Stimulated activated memory B cell treated with anti-CD40 and anti-IgM and Interleukin-4, amounts not matched to agents 10 μg/mL and 1 μg/mL and 100 μg/mL, for 72 hours (primary cell): ENCODE measurements at regions not wholly inside any gene's neighbourhood (a gene's known extent, or its start where the extent isn't known, plus 50 kb on each side); places are given as distances from the start of the nearest gene placed in this dataset.
"Not testable (repeated sequence)": the region's sequence is repeated elsewhere in the genome, so short reads cannot be mapped to it uniquely, and the experiment has no call there.

Experiments used
- ATAC-seq: fragments of 150-1000 bp; cut with Tn5 transposase; 2 replicates; pipeline ENCODE4 v1.10.0; 2021
- H3K27ac Mint-ChIP-seq: one replicate; pipeline ENCODE4 v1.8.0; 2022; ENCODE audit warnings: mild to moderate bottlenecking, mixed read lengths
- H3K27me3 Mint-ChIP-seq: one replicate; pipeline ENCODE4 v1.8.0; 2022; ENCODE audit warnings: mixed read lengths
- H3K36me3 Mint-ChIP-seq: one replicate; pipeline ENCODE4 v1.8.0; 2022; ENCODE audit warnings: mixed read lengths
- H3K4me1 Mint-ChIP-seq: one replicate; pipeline ENCODE4 v1.8.0; 2022; ENCODE audit warnings: mixed read lengths
- H3K4me3 Mint-ChIP-seq: one replicate; pipeline ENCODE4 v1.8.0; 2022; ENCODE audit warnings: mild to moderate bottlenecking, moderate library complexity, mixed read lengths
- H3K9me3 Mint-ChIP-seq: one replicate; pipeline ENCODE4 v1.8.0; 2022; ENCODE audit warnings: mixed read lengths

DNA sequence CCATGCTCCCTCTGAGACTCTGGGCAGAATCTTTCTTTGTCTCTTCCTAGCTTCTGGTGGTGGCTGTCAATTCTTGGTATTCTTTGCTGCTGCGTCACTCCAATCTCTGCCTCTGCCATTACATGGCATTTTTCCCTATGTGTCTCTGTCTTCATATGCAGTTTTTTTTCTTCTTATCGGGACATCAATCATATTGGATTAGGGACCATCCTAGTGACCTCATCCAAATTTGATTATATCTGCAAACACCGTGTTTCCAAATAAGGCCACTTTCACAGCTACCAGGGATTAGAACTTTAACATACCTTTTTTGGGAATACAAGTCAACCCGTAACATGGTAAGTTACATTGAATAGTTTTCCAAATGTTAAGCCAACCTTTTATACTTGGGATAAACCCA is 358.2 kb upstream of the FRG2C start:
- H3K27ac Mint-ChIP-seq = no peak overlapping the region
- peaks cover 2% of the 10 kb centered on the region for H3K9me3 Mint-ChIP-seq
- ATAC-seq = no peak
- H3K27me3 Mint-ChIP-seq = no peaks in the 10 kb centered on the region
- H3K4me3 Mint-ChIP-seq = no peak overlapping the region
- H3K36me3 Mint-ChIP-seq = no peaks in the 10 kb centered on the region
- no peaks in the 10 kb centered on the region for H3K4me1 Mint-ChIP-seq

DNA sequence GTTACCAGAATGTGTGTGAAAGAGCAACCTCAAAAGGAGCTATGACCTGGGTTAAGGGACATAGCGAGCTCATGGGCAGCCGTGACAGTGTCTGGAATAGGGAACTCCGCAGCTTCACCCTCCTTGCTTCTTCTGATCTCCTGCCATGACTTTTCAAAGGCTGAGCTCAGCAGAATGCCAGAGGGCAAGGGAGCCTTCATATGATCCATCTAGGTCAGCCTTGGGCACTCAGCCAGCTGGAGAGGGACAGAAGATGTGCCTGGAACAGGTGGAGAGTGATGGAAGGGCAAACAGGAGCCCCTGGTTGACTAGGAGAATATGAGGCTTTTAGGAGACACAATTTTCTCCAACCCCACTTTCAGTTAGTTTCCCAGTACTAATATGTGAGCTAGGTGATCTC is 352.8 kb upstream of the FRG2C start:
- H3K9me3 Mint-ChIP-seq, H3K4me1 Mint-ChIP-seq, H3K27me3 Mint-ChIP-seq, H3K27ac Mint-ChIP-seq, H3K36me3 Mint-ChIP-seq, ATAC-seq, H3K4me3 Mint-ChIP-seq: not testable (repeated sequence)

DNA sequence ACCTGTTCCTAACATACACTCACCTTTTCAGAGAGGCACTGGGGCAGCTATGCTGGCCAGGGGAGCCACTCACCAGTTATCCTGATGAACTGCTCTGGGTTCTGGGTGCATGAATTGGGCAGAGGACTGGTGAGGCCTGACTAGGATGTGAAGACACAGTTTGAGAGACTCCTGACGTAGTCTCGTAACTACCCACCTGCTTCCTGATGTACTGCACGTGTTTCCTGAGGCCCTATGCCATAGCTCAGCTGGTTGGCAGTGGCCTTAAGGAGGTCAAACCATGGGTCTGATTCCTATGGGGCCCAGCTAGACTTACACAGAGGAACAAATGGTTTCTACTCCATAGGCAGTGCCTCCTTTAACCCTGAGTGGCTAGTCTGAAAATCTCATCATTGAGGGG is 351.7 kb upstream of the FRG2C start:
- not testable (repeated sequence) for H3K27me3 Mint-ChIP-seq, H3K9me3 Mint-ChIP-seq, ATAC-seq, H3K4me3 Mint-ChIP-seq, H3K36me3 Mint-ChIP-seq, H3K4me1 Mint-ChIP-seq, H3K27ac Mint-ChIP-seq

DNA sequence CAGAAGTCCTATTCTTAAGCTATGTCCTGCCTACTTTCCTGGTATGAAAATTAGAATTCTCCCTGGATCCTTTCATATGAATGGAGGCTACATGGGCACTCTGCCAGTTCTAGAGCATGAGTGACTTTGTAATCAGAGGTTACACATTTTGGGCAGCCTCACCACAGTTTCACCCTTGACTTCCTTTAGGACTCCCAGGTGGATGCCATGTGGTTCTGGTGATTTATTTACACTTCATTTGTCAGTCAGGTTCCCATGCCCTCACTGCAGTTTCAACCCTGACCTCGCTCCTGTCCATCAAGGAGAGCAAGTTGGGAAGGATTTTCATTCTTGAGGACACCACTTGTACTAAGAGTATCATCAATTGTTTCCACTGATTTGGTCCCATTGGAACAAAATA is 344.4 kb upstream of the FRG2C start:
- H3K27ac Mint-ChIP-seq, H3K27me3 Mint-ChIP-seq, H3K36me3 Mint-ChIP-seq, H3K4me3 Mint-ChIP-seq, H3K4me1 Mint-ChIP-seq, H3K9me3 Mint-ChIP-seq, ATAC-seq: not testable (repeated sequence)

DNA sequence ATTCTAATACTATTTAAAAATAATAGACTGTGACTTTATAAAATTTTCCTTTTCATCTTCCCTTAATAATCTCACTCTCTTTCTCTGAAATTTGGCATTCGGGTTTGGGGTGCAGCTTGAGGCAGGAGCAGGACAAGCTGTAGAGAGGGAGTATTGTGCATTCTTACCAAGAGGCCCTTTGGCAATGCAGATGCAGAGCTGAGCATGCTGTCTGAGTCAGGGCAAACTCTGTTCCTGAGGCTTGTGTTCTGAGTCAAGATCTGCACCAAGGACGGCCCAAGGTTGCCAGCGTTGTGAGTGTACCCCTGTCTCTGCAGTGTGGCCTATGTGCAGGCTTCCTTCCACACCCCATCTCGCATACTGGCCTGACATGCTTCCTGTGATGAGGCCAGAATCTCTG is 343.8 kb upstream of the FRG2C start:
- H3K36me3 Mint-ChIP-seq = no peaks in the 10 kb centered on the region

DNA sequence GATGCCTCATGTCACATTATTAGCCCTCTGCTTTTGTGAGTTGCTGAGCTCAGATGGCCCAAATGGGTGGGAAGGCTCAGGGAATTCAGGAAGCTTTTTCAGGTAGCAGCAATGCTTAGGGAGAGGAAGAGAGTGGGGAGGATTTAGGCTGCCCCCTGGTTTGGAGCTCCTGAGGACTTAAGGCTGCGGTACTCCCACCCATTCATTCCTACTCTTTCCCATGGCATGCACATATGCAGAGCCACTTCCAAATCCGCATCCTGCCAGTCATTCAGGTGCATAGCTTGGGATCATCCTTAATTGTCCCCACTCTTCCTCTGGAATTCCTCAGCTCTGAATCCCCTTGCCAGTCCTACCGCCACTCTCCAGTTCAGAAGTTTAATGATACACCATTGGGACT is 343.1 kb upstream of the FRG2C start:
- no peak overlapping the region for H3K27ac Mint-ChIP-seq
- H3K9me3 Mint-ChIP-seq = no peaks in the 10 kb centered on the region
- H3K4me3 Mint-ChIP-seq = no peak overlapping the region
- no peak for ATAC-seq
- H3K4me1 Mint-ChIP-seq = no peaks in the 10 kb centered on the region
- H3K36me3 Mint-ChIP-seq = no peaks in the 10 kb centered on the region
- no peaks in the 10 kb centered on the region for H3K27me3 Mint-ChIP-seq

More for the DNA sequence above, 343.8 kb upstream of the FRG2C start:
- Mint-ChIP-seq H3K27me3 (no peaks in the 10 kb centered on the region), H3K4me1 (no peaks in the 10 kb centered on the region), H3K27ac (no peak overlapping the region), H3K9me3 (no peaks in the 10 kb centered on the region), H3K4me3 (no peak overlapping the region)
- no peak for ATAC-seq

DNA sequence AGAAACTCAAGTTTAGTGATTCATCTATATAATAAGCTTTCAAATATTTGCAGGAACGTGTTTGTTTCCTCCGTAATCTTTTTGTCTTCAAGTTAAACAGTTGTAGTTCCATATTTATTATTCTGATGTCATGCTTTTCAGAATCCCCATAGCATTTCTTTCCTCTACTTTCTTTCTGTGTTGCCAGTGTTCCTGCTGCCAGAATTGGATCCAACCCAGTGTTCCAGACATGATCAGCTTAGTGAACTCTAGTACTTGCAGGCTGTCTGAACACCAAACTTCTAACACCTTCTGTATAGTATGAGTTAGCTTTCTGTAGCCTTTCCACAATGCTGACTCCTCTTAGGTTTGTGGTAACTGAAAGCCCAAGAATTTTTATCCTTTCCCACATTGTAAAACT is 340.2 kb upstream of the FRG2C start:
- not testable (repeated sequence) for H3K27ac Mint-ChIP-seq, H3K4me1 Mint-ChIP-seq, H3K36me3 Mint-ChIP-seq, ATAC-seq, H3K9me3 Mint-ChIP-seq, H3K4me3 Mint-ChIP-seq
- H3K27me3 Mint-ChIP-seq = peaks cover 16% of the 10 kb centered on the region

DNA sequence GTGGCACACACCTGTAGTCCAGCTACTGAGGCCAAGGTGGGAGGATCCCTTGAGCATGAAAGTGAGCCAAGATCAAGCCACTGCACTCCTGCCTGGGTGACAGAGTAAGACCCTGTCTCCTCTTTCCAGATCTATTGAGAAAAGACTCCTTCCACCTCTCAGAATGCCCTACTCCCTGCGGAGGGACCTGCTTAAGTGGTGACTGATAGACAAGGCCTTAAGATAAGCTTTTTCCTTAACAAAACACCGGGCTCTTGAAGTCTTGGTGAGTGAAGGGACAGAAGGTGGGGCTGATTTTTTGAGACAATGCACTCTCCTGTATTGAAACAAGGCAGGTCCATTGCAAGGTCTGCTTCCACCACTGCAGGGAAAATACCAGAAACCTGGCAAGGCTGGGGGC is 338.4 kb upstream of the FRG2C start:
- no peak for ATAC-seq
- Mint-ChIP-seq H3K27me3 (peaks cover 16% of the 10 kb centered on the region), H3K36me3 (no peaks in the 10 kb centered on the region), H3K4me1 (no peaks in the 10 kb centered on the region), H3K27ac (no peak overlapping the region), H3K4me3 (no peak overlapping the region), H3K9me3 (no peaks in the 10 kb centered on the region)

DNA sequence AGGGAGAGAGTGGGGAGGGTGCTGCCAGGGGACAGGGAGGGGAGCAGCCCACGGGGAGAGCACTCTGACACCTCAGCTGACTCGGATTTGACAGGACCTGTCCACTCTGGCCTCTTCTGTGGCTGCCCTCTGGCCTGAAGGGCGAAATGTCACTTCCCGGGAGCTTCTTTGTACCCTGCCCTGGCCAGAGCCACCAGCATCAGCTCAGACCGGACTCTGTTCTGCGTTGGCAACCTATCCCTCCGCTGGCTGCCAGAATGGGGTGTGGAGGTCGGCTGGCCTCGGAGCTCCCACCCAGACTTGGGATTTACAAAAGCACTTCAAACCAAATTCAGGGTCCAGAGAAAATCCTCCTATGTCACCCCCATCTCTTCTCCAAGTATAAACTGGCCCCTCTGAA is 336.7 kb upstream of the FRG2C start:
- H3K27me3 Mint-ChIP-seq = peaks cover 16% of the 10 kb centered on the region
- H3K9me3 Mint-ChIP-seq = no peaks in the 10 kb centered on the region
- H3K27ac Mint-ChIP-seq = no peak overlapping the region
- no peaks in the 10 kb centered on the region for H3K4me1 Mint-ChIP-seq
- no peaks in the 10 kb centered on the region for H3K36me3 Mint-ChIP-seq
- ATAC-seq = no peak
- no peak overlapping the region for H3K4me3 Mint-ChIP-seq

DNA sequence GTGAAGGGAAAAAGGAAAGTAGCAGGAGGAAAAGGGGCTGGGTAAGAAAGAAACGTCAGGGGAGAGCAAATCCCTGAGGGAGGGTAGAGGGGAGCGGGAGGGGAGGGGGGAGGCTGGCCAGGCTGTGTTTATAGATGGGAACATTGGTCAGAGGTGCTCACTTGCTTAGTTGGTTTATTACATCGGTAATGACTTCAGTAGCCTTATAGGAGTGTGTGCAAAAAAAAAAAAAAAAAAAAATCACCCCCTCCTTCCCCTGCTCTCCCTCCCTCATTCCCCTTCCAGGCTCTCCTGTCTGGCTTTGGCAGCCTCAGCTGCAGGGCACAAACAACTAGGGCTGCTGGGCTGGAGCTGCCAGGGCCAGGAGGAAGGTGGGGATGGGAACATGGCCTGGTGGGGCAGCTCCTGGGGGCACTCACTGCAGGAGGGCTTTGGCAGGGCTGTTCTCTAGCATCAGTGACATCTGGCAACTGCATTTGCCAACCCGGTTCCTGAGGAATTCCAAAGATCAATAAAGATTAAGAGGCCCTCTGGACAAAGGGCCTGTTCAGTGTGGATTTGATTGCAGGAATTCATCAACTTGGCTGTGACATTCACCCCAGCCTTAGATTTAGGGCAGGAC is 334.5 kb upstream of the FRG2C start:
- Mint-ChIP-seq H3K4me1 (no peaks in the 10 kb centered on the region), H3K27ac (no peak overlapping the region), H3K9me3 (peaks cover 4% of the 10 kb centered on the region), H3K4me3 (no peak overlapping the region), H3K27me3 (peaks cover 16% of the 10 kb centered on the region), H3K36me3 (no peaks in the 10 kb centered on the region)
- no peak for ATAC-seq

DNA sequence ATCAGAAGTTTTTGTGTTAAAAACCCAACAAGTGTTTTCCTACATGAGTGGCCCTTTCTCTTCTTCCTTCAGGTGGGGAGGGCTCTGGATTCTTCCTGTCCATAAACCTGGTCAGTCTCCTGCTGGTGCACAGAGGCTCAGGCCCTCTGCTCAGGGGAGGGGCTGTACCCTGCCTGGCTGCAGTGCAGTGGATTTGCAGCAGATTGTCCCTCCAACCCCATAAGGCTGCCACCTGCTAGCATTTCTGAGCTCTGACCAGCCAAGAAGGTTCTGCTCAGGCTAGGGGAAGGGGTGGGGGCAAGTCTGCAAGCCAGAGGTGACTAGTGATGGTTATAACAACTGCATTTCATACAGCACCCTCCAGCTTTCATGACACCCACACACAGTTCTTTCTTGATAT is 333.7 kb upstream of the FRG2C start:
- H3K36me3 Mint-ChIP-seq, H3K27ac Mint-ChIP-seq, H3K4me1 Mint-ChIP-seq, H3K9me3 Mint-ChIP-seq, ATAC-seq, H3K4me3 Mint-ChIP-seq: not testable (repeated sequence)
- H3K27me3 Mint-ChIP-seq = peaks cover 16% of the 10 kb centered on the region

DNA sequence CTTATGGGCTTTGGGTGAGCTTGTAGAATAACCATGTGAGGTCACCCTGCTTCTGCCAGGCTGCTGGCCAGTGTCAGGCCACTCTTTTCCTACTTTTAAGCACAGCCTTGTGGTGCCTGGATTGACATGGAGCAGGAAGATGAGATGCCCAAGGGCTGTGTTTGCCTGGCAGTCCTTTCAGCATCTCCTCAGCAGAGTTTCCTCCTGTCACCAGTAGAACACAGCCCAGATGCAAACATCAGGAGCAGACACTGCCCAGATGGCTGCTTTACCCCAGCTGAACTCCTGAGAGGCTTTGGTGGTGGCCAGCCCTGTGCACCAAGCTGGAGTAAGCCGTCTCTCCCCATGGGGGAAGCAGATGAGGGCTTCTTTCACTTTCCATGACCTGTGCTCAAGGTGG is 332.0 kb upstream of the FRG2C start:
- H3K36me3 Mint-ChIP-seq = not testable (repeated sequence)

DNA sequence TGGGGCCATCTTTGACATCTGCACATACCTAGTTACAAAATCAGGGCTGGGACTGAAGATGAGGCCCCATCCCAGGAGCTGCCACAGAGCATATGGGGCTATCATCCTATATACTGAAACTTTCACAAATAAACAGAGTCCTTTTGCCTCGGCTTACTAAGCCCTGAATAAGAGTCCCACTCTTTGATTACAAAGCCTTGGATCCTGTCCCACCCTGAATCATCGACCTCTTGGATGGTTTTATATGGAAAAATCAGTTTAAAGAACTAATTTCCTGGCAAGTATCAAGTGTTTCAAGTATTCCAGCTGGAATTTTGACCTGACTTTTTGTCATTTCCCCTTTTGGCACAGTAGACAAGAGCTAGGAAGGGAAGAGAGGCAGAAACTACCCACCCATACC is 331.3 kb upstream of the FRG2C start:
- no peak for ATAC-seq
- Mint-ChIP-seq H3K36me3 (no peaks in the 10 kb centered on the region), H3K27ac (no peak overlapping the region), H3K4me1 (no peaks in the 10 kb centered on the region), H3K9me3 (peaks cover 7% of the 10 kb centered on the region), H3K27me3 (peaks cover 1% of the 10 kb centered on the region), H3K4me3 (no peak overlapping the region)

More for the DNA sequence above, 332.0 kb upstream of the FRG2C start:
- H3K9me3 Mint-ChIP-seq, H3K27me3 Mint-ChIP-seq, ATAC-seq, H3K27ac Mint-ChIP-seq, H3K4me3 Mint-ChIP-seq, H3K4me1 Mint-ChIP-seq: not testable (repeated sequence)

DNA sequence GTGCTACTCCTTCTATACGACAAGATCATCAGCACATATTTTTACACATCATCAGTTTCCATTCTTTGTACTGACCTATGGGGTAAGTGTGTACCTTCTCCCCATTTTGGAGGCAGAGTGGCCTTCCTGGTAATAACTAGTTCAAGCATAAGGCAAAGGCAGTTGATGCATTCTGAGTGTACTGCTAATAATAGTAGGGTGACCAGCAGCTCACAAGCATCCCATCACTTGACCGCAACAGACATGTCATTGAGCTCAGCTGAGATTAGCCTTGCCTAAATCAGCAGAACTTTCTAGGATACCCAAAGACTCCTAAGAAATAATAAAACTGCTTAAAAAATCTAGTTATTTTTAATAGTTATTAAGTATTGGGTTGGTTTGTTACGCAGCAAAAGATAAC is 329.8 kb upstream of the FRG2C start:
- Mint-ChIP-seq H3K27ac (no peak overlapping the region), H3K4me3 (no peak overlapping the region), H3K4me1 (no peaks in the 10 kb centered on the region), H3K27me3 (no peaks in the 10 kb centered on the region), H3K9me3 (peaks cover 7% of the 10 kb centered on the region), H3K36me3 (no peaks in the 10 kb centered on the region)
- no peak for ATAC-seq

DNA sequence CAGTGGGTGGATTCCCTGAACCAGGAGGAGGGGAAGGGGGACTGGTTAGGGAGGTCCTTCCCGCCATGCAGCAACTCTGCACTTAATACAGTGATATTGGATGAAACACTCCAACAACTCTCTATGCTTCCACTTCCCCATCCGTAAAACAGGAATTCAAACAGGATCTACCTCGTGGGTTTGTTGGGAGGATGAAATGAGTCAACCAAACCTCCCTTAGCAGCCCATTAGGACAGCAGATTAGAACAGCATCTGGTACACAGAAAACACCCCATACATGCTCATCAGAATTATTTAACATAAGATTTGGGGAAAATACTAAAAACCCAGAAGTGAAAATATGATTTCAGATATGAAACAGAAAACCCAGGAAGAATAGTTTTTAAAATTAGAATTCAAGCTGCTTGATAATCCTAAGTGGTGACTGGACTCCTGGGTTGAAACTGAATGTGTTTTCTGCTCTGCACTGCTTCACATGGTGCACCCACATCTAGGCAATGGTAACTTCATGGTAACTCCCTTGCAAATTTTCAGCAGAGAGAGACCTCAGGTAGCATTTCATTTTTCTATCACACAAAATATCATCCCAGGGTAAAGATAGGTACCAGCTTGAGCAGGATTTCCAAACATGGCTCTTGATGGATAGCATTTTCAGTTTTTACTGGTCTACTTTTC is 326.8 kb upstream of the FRG2C start:
- H3K9me3 Mint-ChIP-seq = peaks cover 7% of the 10 kb centered on the region
- no peaks in the 10 kb centered on the region for H3K27me3 Mint-ChIP-seq
- ATAC-seq = no peak
- no peaks in the 10 kb centered on the region for H3K4me1 Mint-ChIP-seq
- no peak overlapping the region for H3K4me3 Mint-ChIP-seq
- no peak overlapping the region for H3K27ac Mint-ChIP-seq
- H3K36me3 Mint-ChIP-seq = no peaks in the 10 kb centered on the region

DNA sequence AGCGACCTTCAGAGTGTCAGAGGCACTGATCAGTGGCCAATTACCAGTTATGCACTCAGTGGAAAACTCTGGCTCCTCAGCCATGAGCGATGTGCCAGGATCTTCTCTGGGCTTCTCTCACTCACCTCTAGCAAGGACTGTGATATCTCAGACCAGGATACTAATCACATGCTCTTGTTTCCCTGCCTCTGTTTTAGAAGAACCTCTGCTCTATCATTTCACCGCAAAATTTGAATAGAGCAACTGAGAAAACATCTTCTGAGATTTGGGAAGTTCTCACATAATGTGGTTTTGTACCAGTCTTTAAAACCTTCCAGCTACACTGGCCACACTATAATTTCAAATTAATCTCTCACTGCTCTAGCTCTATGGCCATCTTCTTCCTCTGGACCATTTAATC is 325.8 kb upstream of the FRG2C start:
- peaks cover 7% of the 10 kb centered on the region for H3K9me3 Mint-ChIP-seq
- no peaks in the 10 kb centered on the region for H3K36me3 Mint-ChIP-seq
- no peak overlapping the region for H3K27ac Mint-ChIP-seq
- no peaks in the 10 kb centered on the region for H3K4me1 Mint-ChIP-seq
- no peak overlapping the region for H3K4me3 Mint-ChIP-seq
- ATAC-seq = no peak
- H3K27me3 Mint-ChIP-seq = no peaks in the 10 kb centered on the region
